ENCODE measurements at regions not wholly inside any gene's neighbourhood (a gene's known extent, or its start where the extent isn't known, plus 50 kb on each side); places are given as distances from the start of the nearest gene placed in this dataset.

- TF ChIP-seq CTCF (IDR thresholded peaks at IDR 0.05; ENCODE audit: low read depth, low read length), result no peak
- no peak overlapping the region for H3K4me3 ChIP-seq (ENCODE audit: low read depth, low read length)
Measured at GRCh38 chr5:94025788-94026473, 284.5 kb upstream of the POU5F2 start.

DNA sequence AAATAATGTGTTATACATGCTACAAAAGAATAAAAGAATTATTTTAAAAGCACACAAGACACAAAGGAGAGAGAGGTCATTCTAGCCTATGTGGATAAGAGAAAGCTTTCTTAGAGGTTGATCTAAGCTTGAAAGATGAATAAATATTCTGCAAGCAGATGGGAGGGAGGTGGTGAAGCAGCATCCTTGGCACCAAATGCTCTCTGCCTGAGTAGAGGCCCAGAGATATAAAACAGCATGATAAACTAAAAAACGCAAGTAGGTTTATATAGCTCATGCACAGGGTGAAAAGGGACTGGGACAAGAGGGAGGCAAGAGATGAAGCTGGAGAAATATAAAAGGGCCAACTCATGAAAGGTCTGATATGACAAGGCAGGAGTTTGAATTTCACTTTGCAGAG is 283.2 kb upstream of the POU5F2 start:
- no peak overlapping the region for H3K4me3 ChIP-seq (ENCODE audit: low read depth, low read length)
- no peak for TF ChIP-seq CTCF (IDR thresholded peaks at IDR 0.05; ENCODE audit: low read depth, low read length)

DNA sequence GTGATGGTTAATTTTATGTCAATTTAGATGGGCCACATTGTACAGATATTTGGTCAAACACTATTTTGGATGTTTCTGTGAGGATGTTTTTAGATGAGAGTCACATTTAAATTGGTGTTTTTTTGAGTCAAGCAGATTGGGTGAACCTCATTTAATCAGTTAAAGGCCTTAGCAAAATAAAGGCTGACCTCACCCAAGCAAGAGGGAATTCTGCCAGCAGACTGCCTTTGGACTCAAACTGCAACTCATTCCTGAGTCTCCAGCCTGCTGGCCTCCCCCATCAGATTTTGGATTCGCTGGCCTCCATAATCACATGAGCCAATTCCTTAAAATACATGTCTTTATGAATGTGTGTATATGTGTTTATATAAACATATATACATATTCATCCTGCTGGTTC is 282.7 kb upstream of the POU5F2 start:
- H3K4me3 ChIP-seq (ENCODE audit: low read depth, low read length), result no peak overlapping the region
- TF ChIP-seq CTCF (IDR thresholded peaks at IDR 0.05; ENCODE audit: low read depth, low read length), result no peak

- H3K4me3 ChIP-seq (ENCODE audit: low read depth, low read length), result no peak overlapping the region
- no peak for TF ChIP-seq CTCF (IDR thresholded peaks at IDR 0.05; ENCODE audit: low read depth, low read length)
Measured at GRCh38 chr5:94021246-94021645, 279.8 kb upstream of the POU5F2 start.

- no peak overlapping the region for H3K4me3 ChIP-seq (ENCODE audit: low read depth, low read length)
- no peak for TF ChIP-seq CTCF (IDR thresholded peaks at IDR 0.05; ENCODE audit: low read depth, low read length)
Measured at GRCh38 chr5:94017579-94017978, 276.2 kb upstream of the POU5F2 start.

DNA sequence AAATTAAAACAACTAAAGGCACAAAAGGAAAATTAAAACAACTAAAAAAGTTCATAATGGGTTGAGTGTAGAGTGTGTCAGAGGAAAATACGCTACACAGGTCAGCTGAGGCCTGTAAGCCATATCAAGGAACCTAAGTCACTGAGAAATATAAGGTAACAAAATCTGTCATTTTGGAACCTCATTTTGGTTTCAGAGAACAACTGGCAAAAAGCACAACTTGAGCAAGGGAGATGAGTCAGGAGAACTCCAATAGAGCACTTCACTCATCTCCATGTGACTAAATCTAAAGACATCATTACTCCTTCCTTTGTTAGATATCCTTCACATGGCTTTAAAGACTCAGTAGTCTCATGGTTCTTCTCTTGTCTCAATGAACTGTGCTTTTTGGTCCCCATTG is 269.4 kb upstream of the POU5F2 start:
- no peak overlapping the region for H3K4me3 ChIP-seq (ENCODE audit: low read depth, low read length)

GRCh38 chr5:94009161-94009560 is 267.8 kb upstream of the POU5F2 start:
- no peak for TF ChIP-seq CTCF (IDR thresholded peaks at IDR 0.05; ENCODE audit: low read depth, low read length)

More for the DNA sequence above, 269.4 kb upstream of the POU5F2 start:
- TF ChIP-seq CTCF (IDR thresholded peaks at IDR 0.05; ENCODE audit: low read depth, low read length), result no peak

More at GRCh38 chr5:94009161-94009560, 267.8 kb upstream of the POU5F2 start:
- no peak overlapping the region for H3K4me3 ChIP-seq (ENCODE audit: low read depth, low read length)
